HL-60 (cell line): ENCODE measurements at regions not wholly inside any gene's neighbourhood (a gene's known extent, or its start where the extent isn't known, plus 50 kb on each side); places are given as distances from the start of the nearest gene placed in this dataset.

ENCODE experiments used
- DNase-seq, 2 experiments: peaks; one replicate each; pipeline ENCODE4 v3.0.0-alpha.2; 2010 to 2020; ENCODE audit warnings: low read depth in 1 of 2, low spot score in 1 of 2
- H3K27ac ChIP-seq: fragments of 250-450 bp; sonication (Bioruptor Pico); replicated peaks from 2 replicates; pipeline ENCODE4 v1.5.1; 2020; ENCODE audit warnings: mild to moderate bottlenecking, moderate library complexity
- H3K27me3 ChIP-seq: fragments of 250-450 bp; sonication (Bioruptor Pico); 2 replicates; pipeline ENCODE4 v1.5.1; 2021; ENCODE audit warnings: mild to moderate bottlenecking, moderate library complexity; ENCODE audit not compliant: insufficient read depth, poor library complexity, severe bottlenecking
- H3K4me3 ChIP-seq: replicated peaks from 2 replicates; pipeline ENCODE4 v1.5.1; 2011; ENCODE audit warnings: mild to moderate bottlenecking, control low read depth, low read length; ENCODE audit not compliant: insufficient read depth
- GABPA ChIP-seq: IDR thresholded peaks from 2 replicates; pipeline ENCODE4 v1.6.1; 2012; ENCODE audit warnings: low read depth
- POLR2AphosphoS5 ChIP-seq: IDR thresholded peaks from 2 replicates; pipeline ENCODE4 v1.6.1; 2012; ENCODE audit warnings: low read depth
- REST ChIP-seq: IDR thresholded peaks from 2 replicates; pipeline ENCODE4 v1.6.1; 2012; ENCODE audit warnings: low read depth; ENCODE audit not compliant: insufficient replicate concordance
- SPI1 ChIP-seq: IDR thresholded peaks from 2 replicates; pipeline ENCODE4 v1.6.1; 2012; ENCODE audit warnings: low read depth, mild to moderate bottlenecking, borderline replicate concordance
- TF ChIP-seq, protein P1 (sequence below): IDR thresholded peaks from one replicate; pipeline ENCODE4 v1.5.1; 2011; ENCODE audit warnings: low read length, control low read depth, inconsistent platforms; ENCODE audit not compliant: insufficient read depth

DNA sequence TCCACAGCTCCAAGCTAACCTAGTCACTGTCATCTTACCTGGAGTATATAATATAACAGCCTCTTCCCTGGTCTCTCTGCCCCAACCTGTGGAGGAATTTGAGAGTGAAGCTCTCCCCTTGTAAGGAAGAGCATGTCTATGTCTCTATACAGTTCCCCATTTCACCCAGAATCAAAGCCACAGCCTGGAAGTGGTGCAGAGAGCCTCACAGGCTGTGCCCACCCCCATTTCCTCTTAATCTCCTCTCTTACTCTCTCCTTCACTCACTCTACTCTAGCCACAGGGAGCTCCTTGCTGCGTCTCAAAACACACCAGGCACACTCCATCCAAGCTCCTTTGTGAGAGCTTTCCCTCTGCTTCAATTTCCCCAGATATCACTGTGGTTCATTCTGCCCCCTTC, 302.5 kb upstream of the ISX start:
- no peak for TF ChIP-seq POLR2AphosphoS5
- peak; percentile 47 for TF ChIP-seq SPI1
- no peak overlapping the region for H3K4me3 ChIP-seq
- H3K27me3 ChIP-seq = no peaks in the 10 kb centered on the region
- no peak overlapping the region for H3K27ac ChIP-seq
- peak in 1 of 2 experiments; percentile 2 for DNase-seq

- TF ChIP-seq POLR2AphosphoS5 (no peak), GABPA (no peak), SPI1 (no peak), REST (no peak)
- Histone ChIP-seq H3K27ac (no peak overlapping the region), H3K4me3 (no peak overlapping the region), H3K27me3 (no peaks in the 10 kb centered on the region)
- no peak for DNase-seq
Observed at GRCh38 chr22:34765115-34765514, 300.8 kb upstream of the ISX start.

GRCh38 chr22:34769361-34769760, 296.6 kb upstream of the ISX start:
- no peak for TF ChIP-seq GABPA
- TF ChIP-seq POLR2AphosphoS5 = no peak
- no peak for TF ChIP-seq REST
- TF ChIP-seq, protein P1, sequence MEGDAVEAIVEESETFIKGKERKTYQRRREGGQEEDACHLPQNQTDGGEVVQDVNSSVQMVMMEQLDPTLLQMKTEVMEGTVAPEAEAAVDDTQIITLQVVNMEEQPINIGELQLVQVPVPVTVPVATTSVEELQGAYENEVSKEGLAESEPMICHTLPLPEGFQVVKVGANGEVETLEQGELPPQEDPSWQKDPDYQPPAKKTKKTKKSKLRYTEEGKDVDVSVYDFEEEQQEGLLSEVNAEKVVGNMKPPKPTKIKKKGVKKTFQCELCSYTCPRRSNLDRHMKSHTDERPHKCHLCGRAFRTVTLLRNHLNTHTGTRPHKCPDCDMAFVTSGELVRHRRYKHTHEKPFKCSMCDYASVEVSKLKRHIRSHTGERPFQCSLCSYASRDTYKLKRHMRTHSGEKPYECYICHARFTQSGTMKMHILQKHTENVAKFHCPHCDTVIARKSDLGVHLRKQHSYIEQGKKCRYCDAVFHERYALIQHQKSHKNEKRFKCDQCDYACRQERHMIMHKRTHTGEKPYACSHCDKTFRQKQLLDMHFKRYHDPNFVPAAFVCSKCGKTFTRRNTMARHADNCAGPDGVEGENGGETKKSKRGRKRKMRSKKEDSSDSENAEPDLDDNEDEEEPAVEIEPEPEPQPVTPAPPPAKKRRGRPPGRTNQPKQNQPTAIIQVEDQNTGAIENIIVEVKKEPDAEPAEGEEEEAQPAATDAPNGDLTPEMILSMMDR = no peak
- no peak for TF ChIP-seq SPI1
- no peak overlapping the region for H3K27ac ChIP-seq
- no peak overlapping the region for H3K4me3 ChIP-seq
- no peaks in the 10 kb centered on the region for H3K27me3 ChIP-seq
- DNase-seq = no peak

GRCh38 chr22:34776817-34777216, 289.1 kb upstream of the ISX start:
- no peak for DNase-seq
- no peak overlapping the region for H3K4me3 ChIP-seq
- no peak overlapping the region for H3K27ac ChIP-seq
- TF ChIP-seq, protein P1 = no peak
- no peak for TF ChIP-seq SPI1
- no peak for TF ChIP-seq REST
- no peaks in the 10 kb centered on the region for H3K27me3 ChIP-seq
